ENCODE measurements at regions not wholly inside any gene's neighbourhood (a gene's known extent, or its start where the extent isn't known, plus 50 kb on each side); places are given as distances from the start of the nearest gene placed in this dataset.

DNA sequence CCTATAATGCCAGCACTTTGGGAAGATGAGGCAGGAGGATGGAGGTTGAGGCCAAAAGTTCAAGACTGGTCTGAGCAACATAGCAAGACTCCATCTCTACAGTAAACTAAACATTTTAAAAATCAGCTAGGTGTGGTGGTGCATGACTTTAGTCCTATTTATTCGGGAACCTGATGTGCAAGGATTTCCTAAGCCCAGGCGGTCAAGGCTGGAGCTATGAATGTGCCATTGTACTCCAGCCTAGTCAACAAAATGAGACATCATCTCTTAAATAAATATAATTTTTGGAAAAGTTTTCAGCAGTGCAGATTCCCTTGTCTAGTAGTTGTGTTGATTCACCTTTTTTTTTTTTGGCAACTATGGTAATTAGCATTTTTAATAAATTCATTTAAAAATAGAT is 928.7 kb upstream of the PRKX start:
- Histone ChIP-seq H3K9ac (ENCODE audit: insufficient read depth in 1 of 2, low read length in 2 of 2) (no peak overlapping the region), H3K27me3 (ENCODE audit: control insufficient read depth in 3 of 3, insufficient read depth in 3 of 3, low read length in 2 of 3) (peaks cover 0 to 10% (median 0%) of the 10 kb centered on the region in 3 donors), H3K4me1 (ENCODE audit: control insufficient read depth in 5 of 5, insufficient read depth in 5 of 5, low read length in 5 of 5) (no peaks in the 10 kb centered on the region), H3K9me3 (ENCODE audit: control insufficient read depth in 4 of 4, insufficient read depth in 3 of 4, low read length in 3 of 4) (peaks cover 0 to 4% (median 0%) of the 10 kb centered on the region in 4 donors), H3K36me3 (ENCODE audit: control insufficient read depth in 4 of 4, insufficient read depth in 4 of 4, low read length in 4 of 4) (no peaks in the 10 kb centered on the region), H3K4me3 (no peak overlapping the region), H3K27ac (ENCODE audit: low read depth in 1 of 2, low read length in 1 of 2) (no peak overlapping the region)
- TF ChIP-seq, protein P1, sequence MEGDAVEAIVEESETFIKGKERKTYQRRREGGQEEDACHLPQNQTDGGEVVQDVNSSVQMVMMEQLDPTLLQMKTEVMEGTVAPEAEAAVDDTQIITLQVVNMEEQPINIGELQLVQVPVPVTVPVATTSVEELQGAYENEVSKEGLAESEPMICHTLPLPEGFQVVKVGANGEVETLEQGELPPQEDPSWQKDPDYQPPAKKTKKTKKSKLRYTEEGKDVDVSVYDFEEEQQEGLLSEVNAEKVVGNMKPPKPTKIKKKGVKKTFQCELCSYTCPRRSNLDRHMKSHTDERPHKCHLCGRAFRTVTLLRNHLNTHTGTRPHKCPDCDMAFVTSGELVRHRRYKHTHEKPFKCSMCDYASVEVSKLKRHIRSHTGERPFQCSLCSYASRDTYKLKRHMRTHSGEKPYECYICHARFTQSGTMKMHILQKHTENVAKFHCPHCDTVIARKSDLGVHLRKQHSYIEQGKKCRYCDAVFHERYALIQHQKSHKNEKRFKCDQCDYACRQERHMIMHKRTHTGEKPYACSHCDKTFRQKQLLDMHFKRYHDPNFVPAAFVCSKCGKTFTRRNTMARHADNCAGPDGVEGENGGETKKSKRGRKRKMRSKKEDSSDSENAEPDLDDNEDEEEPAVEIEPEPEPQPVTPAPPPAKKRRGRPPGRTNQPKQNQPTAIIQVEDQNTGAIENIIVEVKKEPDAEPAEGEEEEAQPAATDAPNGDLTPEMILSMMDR (IDR thresholded peaks at IDR 0.05; ENCODE audit: control extremely low read depth, extremely low read depth) = no peak
- DNase-seq (no peak), ATAC-seq (ENCODE audit: insufficient read depth, low FRiP score) (no peak)
- 80 to 96% methylated on average over 2 of the region's 2 CpGs for WGBS, 2 donors

DNA sequence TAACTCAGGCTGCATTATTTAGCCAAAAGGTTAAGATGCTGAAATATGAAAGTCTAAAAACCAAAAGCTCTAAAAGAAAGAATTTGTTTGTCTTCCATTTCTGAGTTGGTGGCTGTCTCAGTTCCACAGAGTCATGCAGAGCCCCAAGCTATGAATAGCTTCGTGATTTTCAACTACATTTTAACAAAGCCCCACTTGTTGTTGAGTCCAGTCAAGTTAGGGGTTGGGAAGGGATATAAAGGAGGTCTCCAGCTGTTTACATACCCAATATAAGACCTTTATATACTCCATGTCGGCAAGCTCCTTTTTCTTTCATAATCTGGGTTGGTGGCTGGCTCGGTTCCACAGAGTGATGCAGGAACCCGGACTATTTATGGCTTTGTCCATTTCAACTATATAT is 924.6 kb upstream of the PRKX start:
- H3K9me3 ChIP-seq (ENCODE audit: control insufficient read depth in 4 of 4, insufficient read depth in 3 of 4, low read length in 3 of 4) = peaks cover 0 to 4% (median 0%) of the 10 kb centered on the region in 4 donors
- ATAC-seq (ENCODE audit: insufficient read depth, low FRiP score) = no peak
- no peak overlapping the region for H3K4me3 ChIP-seq
- H3K9ac ChIP-seq (ENCODE audit: insufficient read depth in 1 of 2, low read length in 2 of 2) = no peak overlapping the region
- DNase-seq = no peak
- H3K4me1 ChIP-seq (ENCODE audit: control insufficient read depth in 5 of 5, insufficient read depth in 5 of 5, low read length in 5 of 5) = no peaks in the 10 kb centered on the region
- H3K36me3 ChIP-seq (ENCODE audit: control insufficient read depth in 4 of 4, insufficient read depth in 4 of 4, low read length in 4 of 4) = no peaks in the 10 kb centered on the region
- H3K27ac ChIP-seq (ENCODE audit: low read depth in 1 of 2, low read length in 1 of 2) = no peak overlapping the region
- WGBS, 2 donors = 88 to 92% methylated on average over 4 of the region's 4 CpGs
- peaks cover 0 to 4% (median 0%) of the 10 kb centered on the region in 3 donors for H3K27me3 ChIP-seq (ENCODE audit: control insufficient read depth in 3 of 3, insufficient read depth in 3 of 3, low read length in 2 of 3)
- TF ChIP-seq, protein P1 (IDR thresholded peaks at IDR 0.05; ENCODE audit: control extremely low read depth, extremely low read depth) = no peak

DNA sequence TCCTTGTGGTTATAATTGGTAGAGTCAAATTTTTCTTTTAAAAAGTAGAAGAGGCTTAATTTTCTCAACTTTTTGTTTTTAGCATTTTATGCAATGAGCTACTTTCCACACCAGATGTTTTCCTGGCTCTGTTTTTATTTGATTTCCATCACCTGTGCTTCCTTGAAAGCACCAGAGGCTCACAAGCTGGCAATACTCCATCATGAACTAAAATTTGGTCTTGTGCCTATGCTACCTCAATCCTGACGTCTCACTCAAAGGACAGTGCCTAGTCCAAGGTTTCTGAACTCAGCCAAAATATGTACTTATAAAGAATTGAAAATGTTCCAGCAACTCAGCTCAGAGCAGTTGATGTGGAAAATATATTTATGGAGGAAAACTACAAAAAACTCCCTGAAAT is 914.0 kb upstream of the PRKX start:
- Histone ChIP-seq H3K27me3 (ENCODE audit: control insufficient read depth in 3 of 3, insufficient read depth in 3 of 3, low read length in 2 of 3) (peaks cover 0 to 3% (median 0%) of the 10 kb centered on the region in 3 donors), H3K9me3 (ENCODE audit: control insufficient read depth in 4 of 4, insufficient read depth in 3 of 4, low read length in 3 of 4) (peaks cover 0 to 4% (median 1%) of the 10 kb centered on the region in 4 donors)
- WGBS, 2 donors = 62% methylated on average over 1 of the region's 1 CpG

More for the DNA sequence above, 914.0 kb upstream of the PRKX start:
- ATAC-seq (ENCODE audit: insufficient read depth, low FRiP score) (no peak), DNase-seq (no peak)
- Histone ChIP-seq H3K4me1 (ENCODE audit: control insufficient read depth in 5 of 5, insufficient read depth in 5 of 5, low read length in 5 of 5) (no peaks in the 10 kb centered on the region), H3K4me3 (no peak overlapping the region), H3K9ac (ENCODE audit: insufficient read depth in 1 of 2, low read length in 2 of 2) (no peak overlapping the region), H3K36me3 (ENCODE audit: control insufficient read depth in 4 of 4, insufficient read depth in 4 of 4, low read length in 4 of 4) (no peaks in the 10 kb centered on the region), H3K27ac (ENCODE audit: low read depth in 1 of 2, low read length in 1 of 2) (no peak overlapping the region)
- TF ChIP-seq, protein P1 (IDR thresholded peaks at IDR 0.05; ENCODE audit: control extremely low read depth, extremely low read depth) = no peak

All from lung (tissue), 11 donors.